SK-N-SH (cell line): ENCODE measurements at regions not wholly inside any gene's neighbourhood (a gene's known extent, or its start where the extent isn't known, plus 50 kb on each side); places are given as distances from the start of the nearest gene placed in this dataset.

Experiments used
- CTCF ChIP-seq: fragments of 200-600 bp; sonication (generic); IDR thresholded peaks from 2 replicates; pipeline ENCODE4 v1.6.1; 2017; ENCODE audit warnings: antibody characterized with exemption, mild to moderate bottlenecking, moderate library complexity
- FOSL2 ChIP-seq: IDR thresholded peaks from 2 replicates; pipeline ENCODE4 v1.4.0; 2012; ENCODE audit warnings: low read depth, mild to moderate bottlenecking, moderate library complexity, borderline replicate concordance
- GABPA ChIP-seq: IDR thresholded peaks from 2 replicates; pipeline ENCODE4 v1.4.0; 2012; ENCODE audit warnings: low read depth, mild to moderate bottlenecking
- GATA2 ChIP-seq: sonication (generic); formaldehyde crosslinking; IDR thresholded peaks from 2 replicates; pipeline ENCODE4 v1.5.0; 2020; ENCODE audit warnings: mild to moderate bottlenecking, missing genetic modification reagents
- POLR2AphosphoS5 ChIP-seq: IDR thresholded peaks from 2 replicates; pipeline ENCODE4 v1.6.1; 2012; ENCODE audit warnings: low read depth, low read length

GRCh38 chr4:32661229-32661628 lies 1941.1 kb downstream of the PCDH7 start:
- TF ChIP-seq CTCF, result no peak
- TF ChIP-seq GATA2 (CRISPR knock-in tag), result no peak
- TF ChIP-seq POLR2AphosphoS5, result no peak
- no peak for TF ChIP-seq GABPA
- no peak for TF ChIP-seq FOSL2
